GM13976 (cell line): ENCODE measurements at regions not wholly inside any gene's neighbourhood (a gene's known extent, or its start where the extent isn't known, plus 50 kb on each side); places are given as distances from the start of the nearest gene placed in this dataset.

Experiments
- DNase-seq: peaks from one replicate; pipeline ENCODE4 v3.0.0; 2012; ENCODE audit warnings: low spot score
- CTCF ChIP-seq: IDR thresholded peaks from 2 replicates; pipeline ENCODE4 v1.5.1; 2012; ENCODE audit warnings: borderline replicate concordance, mild to moderate bottlenecking; ENCODE audit not compliant: insufficient read depth; ENCODE audit errors: extremely low read depth, missing control alignments, control extremely low read depth
- in situ Hi-C: fragments of 300-500 bp; cut with MboI; formaldehyde crosslinking; loops from one replicate; pipeline ENCODE4 v1.12.0; 2022; ENCODE audit warnings: low sequenced_read_pairs, mixed read lengths, inconsistent platforms; ENCODE audit not compliant: unreplicated experiment

GRCh38 chr2:215882689-215883088 is 130.7 kb downstream of the MREG start:
- no peak for DNase-seq
- no peak for TF ChIP-seq CTCF
- in situ Hi-C loops = no loop called here

GRCh38 chr2:215881582-215881981 is 131.8 kb downstream of the MREG start:
- TF ChIP-seq CTCF = no peak
- no peak for DNase-seq
- in situ Hi-C loops = no loop called here

DNA sequence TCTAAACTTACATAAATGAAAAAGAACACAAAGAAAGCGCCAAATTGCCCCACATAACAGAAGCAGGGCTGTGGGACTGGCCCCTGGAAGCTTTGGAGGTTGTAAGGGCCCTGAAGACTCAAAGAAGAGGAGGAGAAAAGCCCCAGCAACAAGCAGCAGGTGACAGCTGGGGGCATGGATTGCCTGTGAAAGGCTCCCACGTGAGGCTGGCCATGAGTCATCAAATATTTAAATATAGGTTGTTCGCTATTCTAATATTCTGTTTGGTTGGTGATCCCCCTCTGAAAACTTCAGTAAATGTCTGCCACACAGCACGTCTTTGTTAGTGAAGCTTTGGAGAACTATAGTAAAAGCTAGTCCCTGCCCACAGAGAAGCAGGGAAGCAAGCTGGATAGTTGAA is 132.4 kb downstream of the MREG start:
- no peak for TF ChIP-seq CTCF
- peak; percentile 36 for DNase-seq
- in situ Hi-C loops = no loop called here

GRCh38 chr2:215879977-215880940 is 133.1 kb downstream of the MREG start:
- DNase-seq = no peak
- in situ Hi-C loops = no loop called here
- no peak for TF ChIP-seq CTCF

- TF ChIP-seq CTCF = no peak
- in situ Hi-C loops = no loop called here
- DNase-seq = no peak
Observed at GRCh38 chr2:215879331-215879730, 134.0 kb downstream of the MREG start.

- DNase-seq = no peak
- TF ChIP-seq CTCF = no peak
- in situ Hi-C loops = no loop called here
Observed at GRCh38 chr2:215878476-215879063, 134.8 kb downstream of the MREG start.

- no peak for DNase-seq
- no peak for TF ChIP-seq CTCF
- in situ Hi-C loops = no loop called here
Observed at GRCh38 chr2:215876937-215877238, 136.5 kb downstream of the MREG start.
